Embryonic facial prominence (tissue), 1 donor: ENCODE measurements at regions not wholly inside any gene's neighbourhood (a gene's known extent, or its start where the extent isn't known, plus 50 kb on each side); places are given as distances from the start of the nearest gene placed in this dataset.
A peak's percentile ranks its signal among the peaks of the same experiment; 100 is the strongest.
"Not testable (repeated sequence)": the region's sequence is repeated elsewhere in the genome, so short reads cannot be mapped to it uniquely, and the experiment has no call there.

Experiments used
- DNase-seq: peaks from one replicate; pipeline ENCODE4 v3.0.0-alpha.2; 2016; ENCODE audit errors: extremely low spot score

- DNase-seq: not testable (repeated sequence)
These were observed 174.8 kb downstream of the COL12A1 start for GRCh38 chr6:75031102-75031501.

GRCh38 chr6:75029333-75029732, 176.5 kb downstream of the COL12A1 start:
- DNase-seq: no peak

- DNase-seq: no peak
These were observed 180.5 kb downstream of the COL12A1 start for GRCh38 chr6:75025371-75025770.

GRCh38 chr6:75024828-75025227, 181.0 kb downstream of the COL12A1 start:
- no peak for DNase-seq

GRCh38 chr6:75023634-75024033, 182.2 kb downstream of the COL12A1 start:
- no peak for DNase-seq

GRCh38 chr6:75020971-75021370, 184.9 kb downstream of the COL12A1 start:
- DNase-seq: no peak

- DNase-seq: no peak
These were observed 185.5 kb downstream of the COL12A1 start for GRCh38 chr6:75020376-75020775.

- DNase-seq: peak; percentile 75
These were observed 193.8 kb downstream of the COL12A1 start for GRCh38 chr6:75012018-75012417.

- DNase-seq: not testable (repeated sequence)
These were observed 201.9 kb downstream of the COL12A1 start for GRCh38 chr6:75003984-75004383.

- no peak for DNase-seq
These were observed 208.2 kb downstream of the COL12A1 start for GRCh38 chr6:74997646-74998045.

- DNase-seq: no peak
These were observed 212.7 kb downstream of the COL12A1 start for GRCh38 chr6:74993136-74993535.

GRCh38 chr6:74991573-74992332, 214.1 kb downstream of the COL12A1 start:
- no peak for DNase-seq

- no peak for DNase-seq
These were observed 226.6 kb downstream of the COL12A1 start for GRCh38 chr6:74979065-74979766.

GRCh38 chr6:74976701-74977100, 229.2 kb downstream of the COL12A1 start:
- DNase-seq: no peak

- no peak for DNase-seq
These were observed 229.8 kb downstream of the COL12A1 start for GRCh38 chr6:74976026-74976425.

GRCh38 chr6:74973591-74973990, 232.3 kb downstream of the COL12A1 start:
- no peak for DNase-seq

- DNase-seq: no peak
These were observed 234.2 kb downstream of the COL12A1 start for GRCh38 chr6:74971633-74972032.

- DNase-seq: no peak
These were observed 236.1 kb downstream of the COL12A1 start for GRCh38 chr6:74969591-74970267.

- no peak for DNase-seq
These were observed 238.0 kb downstream of the COL12A1 start for GRCh38 chr6:74967821-74968220.

GRCh38 chr6:74966712-74967111, 239.1 kb downstream of the COL12A1 start:
- no peak for DNase-seq

GRCh38 chr6:74964871-74965441, 240.9 kb downstream of the COL12A1 start:
- no peak for DNase-seq
